Esophagus squamous epithelium (tissue), 4 donors: ENCODE measurements at regions not wholly inside any gene's neighbourhood (a gene's known extent, or its start where the extent isn't known, plus 50 kb on each side); places are given as distances from the start of the nearest gene placed in this dataset.

Source experiments
- CTCF ChIP-seq, 6 experiments: fragments of 450-650 bp in 4 of 6; fragments of 200-600 bp in 2 of 6; sonication (generic) in 2 of 6; IDR thresholded peaks; one replicate each; pipeline ENCODE4 v1.5.1; 2016 to 2019; ENCODE audit warnings: antibody characterized with exemption in 6 of 6, mild to moderate bottlenecking in 4 of 6, moderate library complexity in 4 of 6
- POLR2A ChIP-seq, 4 donors: fragments of 450-650 bp; IDR thresholded peaks; one replicate each; pipeline ENCODE4 v1.6.1; 2017; ENCODE audit warnings: antibody characterized with exemption in 4 of 4, mild to moderate bottlenecking in 4 of 4, moderate library complexity in 3 of 4

- TF ChIP-seq CTCF (IDR thresholded peaks at IDR 0.05) = no peak
- no peak for TF ChIP-seq POLR2A (IDR thresholded peaks at IDR 0.05)
Observed at GRCh38 chrX:46380148-46380752, 165.0 kb downstream of the ZNF674 start.
